ENCODE measurements at regions not wholly inside any gene's neighbourhood (a gene's known extent, or its start where the extent isn't known, plus 50 kb on each side); places are given as distances from the start of the nearest gene placed in this dataset.
"Not testable (repeated sequence)": the region's sequence is repeated elsewhere in the genome, so short reads cannot be mapped to it uniquely, and the experiment has no call there.

DNA sequence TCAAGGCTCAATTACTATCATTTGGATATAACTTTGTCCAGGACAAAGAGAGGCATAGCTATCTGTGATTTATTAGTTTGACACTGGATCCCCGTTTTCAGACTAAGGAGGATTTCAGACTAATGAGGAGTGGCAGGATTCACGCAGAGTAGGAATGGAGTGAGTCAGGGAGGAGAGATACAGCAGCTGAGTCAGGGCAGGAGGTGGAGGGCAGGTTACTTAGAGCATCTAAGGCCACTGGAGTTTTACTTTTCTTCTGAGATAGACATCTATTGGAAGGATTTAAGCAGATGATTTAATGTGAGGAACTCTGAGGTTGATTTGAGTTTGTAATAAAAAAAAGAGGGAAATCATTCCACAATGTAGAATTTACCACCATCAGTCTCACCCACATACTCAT lies 110.6 kb downstream of the RPIA start:
- H3K27me3 ChIP-seq; ATAC-seq; H3K9me3 ChIP-seq; DNase-seq; intact Hi-C loops (cut with DNase I); H3K4me1 ChIP-seq; H3K36me3 ChIP-seq (replicated peaks in 1 of 2; ENCODE audit: insufficient read depth in 1 of 2, low read depth in 2 of 2); H3K4me3 ChIP-seq; H3K27ac ChIP-seq: not testable (repeated sequence)
- 52 to 69% methylated on average over 2 of the region's 2 CpGs for WGBS, 2 donors

DNA sequence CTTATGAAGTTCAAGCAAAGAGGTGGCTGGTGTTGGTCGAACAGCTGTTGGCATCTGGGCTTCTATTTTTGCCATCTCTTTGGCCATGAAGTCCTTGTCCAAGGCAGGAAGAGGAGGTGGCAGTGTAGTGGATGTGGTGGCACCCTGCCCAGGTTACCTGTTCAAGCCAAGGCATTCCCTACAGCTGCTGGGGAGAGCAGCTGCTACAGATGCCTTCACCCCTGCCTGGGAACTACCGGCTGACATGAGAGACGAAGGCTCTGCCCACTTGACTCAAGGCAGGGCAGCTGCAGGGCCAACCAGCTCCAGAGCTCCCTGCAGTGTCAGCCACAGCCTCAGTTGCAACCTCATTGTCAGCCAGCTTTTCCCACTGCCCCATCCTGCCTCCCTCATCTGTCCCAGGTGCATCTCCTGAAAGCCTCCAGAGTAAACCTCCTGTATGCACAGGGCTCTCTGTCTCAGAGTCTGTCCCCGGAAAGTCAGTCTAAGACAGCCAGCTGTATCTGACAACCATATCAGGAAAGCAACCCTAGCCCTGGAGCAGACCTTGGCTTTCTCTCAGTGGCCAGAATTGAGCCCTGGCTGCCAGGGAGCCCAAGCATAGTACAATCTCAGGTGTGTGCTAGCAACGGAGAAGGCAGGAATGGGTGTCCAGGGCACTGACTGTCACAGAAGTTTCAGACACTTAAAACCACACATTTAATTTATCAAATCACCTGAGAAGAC lies 115.9 kb downstream of the RPIA start:
- H3K27me3 ChIP-seq, result no peaks in the 10 kb centered on the region
- 29 to 52% methylated on average over 5 of the region's 5 CpGs for WGBS, 2 donors
- ATAC-seq, result peak; percentile 35
- intact Hi-C loops (cut with DNase I), result no loop called here
- H3K36me3 ChIP-seq (replicated peaks in 1 of 2; ENCODE audit: insufficient read depth in 1 of 2, low read depth in 2 of 2), result no peaks in the 10 kb centered on the region
- H3K4me1 ChIP-seq, result peaks cover 11% of the 10 kb centered on the region
- no peaks in the 10 kb centered on the region for H3K9me3 ChIP-seq
- DNase-seq, result peak; percentile 20 to 70 (median 48)
- H3K27ac ChIP-seq, result no peak overlapping the region
- no peak for TF ChIP-seq POLR2A (IDR thresholded peaks at IDR 0.05)
- TF ChIP-seq, protein P1, sequence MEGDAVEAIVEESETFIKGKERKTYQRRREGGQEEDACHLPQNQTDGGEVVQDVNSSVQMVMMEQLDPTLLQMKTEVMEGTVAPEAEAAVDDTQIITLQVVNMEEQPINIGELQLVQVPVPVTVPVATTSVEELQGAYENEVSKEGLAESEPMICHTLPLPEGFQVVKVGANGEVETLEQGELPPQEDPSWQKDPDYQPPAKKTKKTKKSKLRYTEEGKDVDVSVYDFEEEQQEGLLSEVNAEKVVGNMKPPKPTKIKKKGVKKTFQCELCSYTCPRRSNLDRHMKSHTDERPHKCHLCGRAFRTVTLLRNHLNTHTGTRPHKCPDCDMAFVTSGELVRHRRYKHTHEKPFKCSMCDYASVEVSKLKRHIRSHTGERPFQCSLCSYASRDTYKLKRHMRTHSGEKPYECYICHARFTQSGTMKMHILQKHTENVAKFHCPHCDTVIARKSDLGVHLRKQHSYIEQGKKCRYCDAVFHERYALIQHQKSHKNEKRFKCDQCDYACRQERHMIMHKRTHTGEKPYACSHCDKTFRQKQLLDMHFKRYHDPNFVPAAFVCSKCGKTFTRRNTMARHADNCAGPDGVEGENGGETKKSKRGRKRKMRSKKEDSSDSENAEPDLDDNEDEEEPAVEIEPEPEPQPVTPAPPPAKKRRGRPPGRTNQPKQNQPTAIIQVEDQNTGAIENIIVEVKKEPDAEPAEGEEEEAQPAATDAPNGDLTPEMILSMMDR (IDR thresholded peaks at IDR 0.05), result no peak
- no peak overlapping the region for H3K4me3 ChIP-seq

DNA sequence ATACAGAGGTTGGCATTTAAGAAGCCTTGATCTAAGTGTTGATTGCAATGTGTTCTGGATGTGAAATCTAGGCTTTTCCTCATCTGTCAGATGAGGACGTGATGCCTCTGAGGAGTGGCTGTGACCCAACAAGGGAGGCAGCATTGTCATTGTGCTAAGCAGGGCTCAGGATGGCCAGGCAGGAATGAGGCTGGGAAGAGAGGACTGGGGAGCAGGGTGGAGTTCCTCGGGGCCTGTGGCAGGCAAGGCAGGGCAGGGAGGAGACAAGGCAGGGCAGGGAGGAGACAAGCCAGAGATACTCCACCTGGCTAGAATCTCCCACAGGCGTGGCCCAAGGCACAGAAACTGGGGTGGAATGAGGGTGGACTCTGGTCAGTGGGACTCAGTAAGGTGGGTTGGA lies 116.6 kb downstream of the RPIA start:
- no peaks in the 10 kb centered on the region for H3K27me3 ChIP-seq
- intact Hi-C loops (cut with DNase I), result no loop called here
- no peaks in the 10 kb centered on the region for H3K36me3 ChIP-seq (replicated peaks in 1 of 2; ENCODE audit: insufficient read depth in 1 of 2, low read depth in 2 of 2)
- ATAC-seq (no peak), DNase-seq (no peak)
- no peak overlapping the region for H3K27ac ChIP-seq
- no peak overlapping the region for H3K4me3 ChIP-seq
- H3K4me1 ChIP-seq, result peaks cover 11% of the 10 kb centered on the region
- no peaks in the 10 kb centered on the region for H3K9me3 ChIP-seq
- WGBS, 2 donors, result 76 to 80% methylated on average over 3 of the region's 3 CpGs
- TF ChIP-seq, protein P1 (IDR thresholded peaks at IDR 0.05), result no peak
- no peak for TF ChIP-seq POLR2A (IDR thresholded peaks at IDR 0.05)

DNA sequence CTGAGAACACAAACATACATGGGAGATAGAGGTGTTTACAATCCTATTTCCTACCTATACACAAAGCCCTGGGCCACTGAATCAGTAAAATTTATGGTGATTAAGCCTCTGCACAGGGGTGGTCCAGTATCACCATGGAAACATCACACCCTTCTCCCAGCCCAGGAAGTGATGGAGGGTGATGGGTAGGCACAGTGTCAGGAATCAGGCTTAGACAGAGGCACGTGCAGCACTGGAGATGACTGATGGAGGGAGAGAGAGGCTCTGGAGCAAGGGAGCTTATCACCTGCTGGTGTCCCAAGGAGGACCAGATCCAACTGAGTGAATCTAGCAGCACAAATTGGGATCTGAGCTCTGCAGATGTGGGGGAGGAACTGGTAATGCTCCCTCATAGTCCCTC lies 117.2 kb downstream of the RPIA start:
- H3K27me3 ChIP-seq, result no peaks in the 10 kb centered on the region
- intact Hi-C loops (cut with DNase I), result no loop called here
- TF ChIP-seq, protein P1 (IDR thresholded peaks at IDR 0.05), result no peak
- no peak for TF ChIP-seq POLR2A (IDR thresholded peaks at IDR 0.05)
- no peak overlapping the region for H3K27ac ChIP-seq
- no peak overlapping the region for H3K4me3 ChIP-seq
- no peak for DNase-seq
- no peaks in the 10 kb centered on the region for H3K36me3 ChIP-seq (replicated peaks in 1 of 2; ENCODE audit: insufficient read depth in 1 of 2, low read depth in 2 of 2)
- ATAC-seq, result no peak
- peaks cover 11% of the 10 kb centered on the region for H3K4me1 ChIP-seq
- no peaks in the 10 kb centered on the region for H3K9me3 ChIP-seq
- WGBS, 2 donors, result 59 to 71% methylated on average over 1 of the region's 1 CpG

DNA sequence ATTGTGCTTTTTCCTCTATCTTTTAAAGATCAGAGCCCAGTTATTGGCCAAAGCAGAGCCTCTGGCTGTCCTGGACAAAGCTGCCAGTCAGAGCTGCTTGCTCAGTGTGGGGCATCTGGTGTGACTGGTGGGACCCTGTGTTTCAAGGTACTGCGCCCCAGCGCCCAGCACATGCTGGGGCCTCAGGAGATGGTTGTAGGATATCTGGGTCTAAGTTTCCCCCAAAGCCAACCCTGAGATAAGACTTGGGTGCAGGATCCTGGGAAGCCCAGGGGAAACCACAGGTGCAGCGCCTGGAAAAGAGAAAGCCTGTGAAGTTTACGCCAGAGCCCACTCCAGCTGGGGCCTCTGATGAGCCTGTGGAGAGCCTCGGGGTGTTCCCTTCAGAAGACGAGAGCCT lies 117.7 kb downstream of the RPIA start:
- H3K27me3 ChIP-seq, result no peaks in the 10 kb centered on the region
- no peak overlapping the region for H3K27ac ChIP-seq
- H3K4me1 ChIP-seq, result peaks cover 11% of the 10 kb centered on the region
- TF ChIP-seq POLR2A (IDR thresholded peaks at IDR 0.05), result no peak
- ATAC-seq (no peak), DNase-seq (no peak)
- no peak overlapping the region for H3K4me3 ChIP-seq
- H3K36me3 ChIP-seq (replicated peaks in 1 of 2; ENCODE audit: insufficient read depth in 1 of 2, low read depth in 2 of 2), result no peaks in the 10 kb centered on the region
- intact Hi-C loops (cut with DNase I), result no loop called here
- no peaks in the 10 kb centered on the region for H3K9me3 ChIP-seq
- WGBS, 2 donors, result 89% methylated on average over 5 to 6 of the region's 6 CpGs

DNA sequence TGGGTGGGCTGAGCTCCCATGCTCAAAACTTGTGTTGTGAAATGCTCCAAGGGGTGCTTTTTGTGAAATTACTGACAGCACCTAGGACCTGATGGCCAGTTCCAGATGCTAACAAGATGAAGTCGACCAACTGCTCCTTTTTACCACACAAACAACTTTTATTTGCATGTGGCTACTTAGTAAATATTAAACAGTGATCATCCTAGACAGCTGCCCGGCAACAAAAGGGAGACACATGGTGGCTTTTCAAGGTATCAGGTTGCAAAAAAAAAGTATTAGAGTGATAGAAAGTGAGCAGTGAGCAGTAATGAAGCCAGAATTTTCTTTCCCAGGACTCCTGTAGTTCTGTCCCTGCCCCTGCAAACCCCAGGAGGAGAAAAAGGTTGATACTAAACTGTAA lies 118.5 kb downstream of the RPIA start:
- Histone ChIP-seq H3K36me3 (replicated peaks in 1 of 2; ENCODE audit: insufficient read depth in 1 of 2, low read depth in 2 of 2) (no peaks in the 10 kb centered on the region), H3K4me3 (no peak overlapping the region), H3K27ac (no peak overlapping the region), H3K9me3 (no peaks in the 10 kb centered on the region), H3K4me1 (peaks cover 11% of the 10 kb centered on the region), H3K27me3 (no peaks in the 10 kb centered on the region)
- no peak for ATAC-seq
- WGBS, 2 donors, result 13 to 17% methylated on average over 2 of the region's 2 CpGs
- peak in 1 of 4 donors; percentile 18 for DNase-seq
- TF ChIP-seq, protein P1 (IDR thresholded peaks at IDR 0.05), result no peak
- no peak for TF ChIP-seq POLR2A (IDR thresholded peaks at IDR 0.05)
- intact Hi-C loops (cut with DNase I), result no loop called here
